Endothelial cell of umbilical vein (primary cell): ENCODE measurements at regions not wholly inside any gene's neighbourhood (a gene's known extent, or its start where the extent isn't known, plus 50 kb on each side); places are given as distances from the start of the nearest gene placed in this dataset.

ENCODE experiments used
- BruUV-seq: library from RNA; stranded (reverse); fragments of 400-500 nt; replicated peaks from 2 replicates; lab custom pipeline; 2021; lab: Mats Ljungman, UMichigan
- CTCF ChIA-PET: fragments of 300-600, 350-600 bp; sonication (Branson Sonifier 250); formaldehyde crosslinking; loops from one replicate; lab custom pipeline; 2021; ENCODE audit warnings: antibody characterized with exemption, inconsistent platforms; lab: Charles Lee
- POLR2A ChIA-PET: fragments of 300-600, 350-600 bp; sonication (Branson Sonifier 250); formaldehyde crosslinking; loops from one replicate; lab custom pipeline; 2021; ENCODE audit warnings: antibody characterized with exemption, inconsistent platforms; lab: Charles Lee
- DNase-seq: peaks from one replicate; pipeline ENCODE4 v3.0.0-alpha.2; 2011; ENCODE audit warnings: low read depth, low spot score
- FAIRE-seq: peaks from 2 replicates; lab custom pipeline; 2011; peaks lifted over from hg19 to GRCh38; lab: Jason Lieb, UNC
- H2AFZ ChIP-seq: 2 replicates; pipeline ENCODE4 v1.6.0; 2012; ENCODE audit warnings: low read depth, low read length, control low read depth, inconsistent platforms
- H3K27ac ChIP-seq: 2 replicates; pipeline ENCODE4 v1.5.1; 2011; ENCODE audit warnings: low read depth, mild to moderate bottlenecking, control low read depth, low read length, moderate library complexity; ENCODE audit not compliant: insufficient read depth
- H3K27me3 ChIP-seq, 2 experiments: 2 replicates each; pipeline versions ENCODE4 v1.6.0 to v1.6.1; 2011; ENCODE audit warnings: low read length in 2 of 2, mixed read lengths in 1 of 2; ENCODE audit not compliant: control insufficient read depth in 2 of 2, insufficient read depth in 2 of 2
- H3K36me3 ChIP-seq, 2 experiments: 2 replicates in 1 of 2; 3 replicates in 1 of 2; pipeline ENCODE4 v1.5.1; 2011; ENCODE audit warnings: low read length in 2 of 2, mild to moderate bottlenecking in 1 of 2, moderate library complexity in 1 of 2; ENCODE audit not compliant: control insufficient read depth in 2 of 2, insufficient read depth in 2 of 2; ENCODE audit errors: extremely low read depth in 1 of 2
- H3K4me1 ChIP-seq: 3 replicates; pipeline ENCODE4 v1.5.1; 2011; ENCODE audit warnings: mild to moderate bottlenecking, low read length; ENCODE audit not compliant: control insufficient read depth, insufficient read depth; ENCODE audit errors: extremely low read depth
- H3K4me2 ChIP-seq: 2 replicates; pipeline ENCODE4 v1.6.1; 2011; ENCODE audit warnings: low read length, control low read depth, mixed read lengths; ENCODE audit not compliant: insufficient read depth
- H3K4me3 ChIP-seq, 3 experiments: fragments of 200-600 bp in 1 of 3; sonication (generic), shearing (Covaris generic) in 1 of 3; replicated peaks in 1 of 3; 2 replicates each; pipeline ENCODE4 v1.5.1; 2011 to 2016; ENCODE audit warnings: control low read depth in 3 of 3, low read length in 3 of 3, mild to moderate bottlenecking in 2 of 3, inconsistent platforms in 1 of 3, low read depth in 1 of 3, moderate library complexity in 1 of 3; ENCODE audit not compliant: insufficient read depth in 1 of 3
- H3K79me2 ChIP-seq: 2 replicates; pipeline ENCODE4 v1.6.0; 2012; ENCODE audit warnings: low read length, inconsistent platforms; ENCODE audit not compliant: control insufficient read depth, insufficient read depth
- H3K9ac ChIP-seq: replicated peaks from 2 replicates; pipeline ENCODE3; 2011; ENCODE audit warnings: low read length, control low read depth; ENCODE audit not compliant: insufficient read depth; ENCODE audit errors: extremely low read depth
- H3K9me1 ChIP-seq: replicated peaks from 3 replicates; pipeline ENCODE4 v1.6.0; 2011; ENCODE audit warnings: mild to moderate bottlenecking, low read length; ENCODE audit not compliant: control insufficient read depth, insufficient read depth; ENCODE audit errors: extremely low read depth
- H3K9me3 ChIP-seq: replicated peaks from 2 replicates; pipeline ENCODE4 v1.5.1; 2012; ENCODE audit warnings: low read length, inconsistent platforms; ENCODE audit not compliant: control insufficient read depth, insufficient read depth
- H4K20me1 ChIP-seq: replicated peaks from 2 replicates; pipeline ENCODE3; 2011; ENCODE audit warnings: mild to moderate bottlenecking, low read length; ENCODE audit not compliant: control insufficient read depth, insufficient read depth; ENCODE audit errors: extremely low read depth
- CTCF ChIP-seq, 2 donors: IDR thresholded peaks; 1 replicate in 1 of 2; 2 replicates in 1 of 2; pipeline ENCODE4 v1.5.1; 2011; ENCODE audit warnings: low read length in 2 of 2, mild to moderate bottlenecking in 2 of 2, moderate library complexity in 2 of 2, control low read depth in 1 of 2, inconsistent platforms in 1 of 2, low read depth in 1 of 2; ENCODE audit not compliant: insufficient read depth in 1 of 2; ENCODE audit errors: extremely low read depth in 1 of 2
- EZH2 ChIP-seq: IDR thresholded peaks from 2 replicates; pipeline ENCODE4 v1.6.1; 2012; ENCODE audit warnings: borderline replicate concordance, low read depth, mild to moderate bottlenecking, moderate library complexity, low read length, inconsistent platforms; ENCODE audit not compliant: severe bottlenecking
- FOS ChIP-seq: IDR thresholded peaks from 2 replicates; pipeline ENCODE4 v1.6.1; 2011; ENCODE audit warnings: mild to moderate bottlenecking, low read length, moderate library complexity, borderline replicate concordance; ENCODE audit not compliant: insufficient read depth
- GATA2 ChIP-seq: IDR thresholded peaks from 2 replicates; pipeline ENCODE4 v1.7.0; 2011; ENCODE audit warnings: low read depth, mild to moderate bottlenecking, moderate library complexity, mixed read lengths, low read length; ENCODE audit not compliant: insufficient read length, insufficient read depth
- JUN ChIP-seq: IDR thresholded peaks from 2 replicates; pipeline ENCODE4 v1.6.1; 2011; ENCODE audit warnings: borderline replicate concordance, low read depth; ENCODE audit not compliant: insufficient read length, insufficient read depth
- MAX ChIP-seq: IDR thresholded peaks from 2 replicates; pipeline ENCODE4 v1.6.1; 2011; ENCODE audit not compliant: insufficient read depth, insufficient read length
- MYC ChIP-seq: IDR thresholded peaks from one replicate; pipeline ENCODE4 v1.6.1; 2011; ENCODE audit warnings: mild to moderate bottlenecking, low read depth, low read length
- POLR2A ChIP-seq: IDR thresholded peaks from 2 replicates; pipeline ENCODE4 v1.6.1; 2012; ENCODE audit warnings: low read depth, mild to moderate bottlenecking, control low read depth, low read length
- POLR2AphosphoS5 ChIP-seq: IDR thresholded peaks from 2 replicates; pipeline ENCODE4 v1.6.1; 2012; ENCODE audit warnings: low read depth, mild to moderate bottlenecking, control low read depth, low read length, moderate library complexity; ENCODE audit not compliant: insufficient read depth
- dilution Hi-C: fragments of 300-500 bp; cut with MboI; formaldehyde crosslinking; loops from one replicate; pipeline ENCODE4 v1.15.0; 2019; ENCODE audit warnings: low sequenced_read_pairs; ENCODE audit not compliant: extremely low pct_ligation_motif_present
- intact Hi-C: fragments of 100-400 bp; cut with micrococcal nuclease; formaldehyde crosslinking; loops from one replicate; pipeline ENCODE4 v1.10.0; 2022

- no peak overlapping the region for H2AFZ ChIP-seq
- H3K36me3 ChIP-seq: no peaks in the 10 kb centered on the region
- no peaks in the 10 kb centered on the region for H3K9me3 ChIP-seq
- no peak for TF ChIP-seq FOS
- no peak for TF ChIP-seq GATA2
- H3K9ac ChIP-seq: no peak overlapping the region
- DNase-seq (no peak), FAIRE-seq (no peak)
- no peaks in the 10 kb centered on the region for H3K4me1 ChIP-seq
- no peaks in the 10 kb centered on the region for H3K79me2 ChIP-seq
- BruUV-seq: no TSS peak
- dilution Hi-C loops: no loop called here
- intact Hi-C loops: no loop called here
- H3K27ac ChIP-seq: no peak overlapping the region
- no peaks in the 10 kb centered on the region for H3K9me1 ChIP-seq
- POLR2A ChIA-PET: no interaction called here
- no peak overlapping the region for H3K4me3 ChIP-seq
- H3K27me3 ChIP-seq: no peaks in the 10 kb centered on the region
- CTCF ChIA-PET: no interaction called here
- no peaks in the 10 kb centered on the region for H4K20me1 ChIP-seq
- H3K4me2 ChIP-seq: no peak overlapping the region
These were observed 82.6 kb upstream of the NPTX2 start for GRCh38 chr7:98534493-98534892.

- Histone ChIP-seq H3K27me3 (no peaks in the 10 kb centered on the region), H3K4me2 (no peak overlapping the region), H3K79me2 (no peaks in the 10 kb centered on the region), H3K4me1 (no peaks in the 10 kb centered on the region), H2AFZ (no peak overlapping the region), H3K4me3 (no peak overlapping the region), H4K20me1 (no peaks in the 10 kb centered on the region), H3K27ac (no peak overlapping the region), H3K36me3 (no peaks in the 10 kb centered on the region), H3K9ac (no peak overlapping the region), H3K9me1 (no peaks in the 10 kb centered on the region), H3K9me3 (no peaks in the 10 kb centered on the region)
- dilution Hi-C loops: no loop called here
- ChIA-PET POLR2A (no interaction called here), CTCF (no interaction called here)
- TF ChIP-seq EZH2 (no peak), FOS (no peak), MAX (no peak), JUN (no peak), POLR2AphosphoS5 (no peak), MYC (no peak), CTCF (IDR thresholded peaks at IDR 0.05; ENCODE audit: extremely low read depth in 1 of 2, insufficient read depth in 1 of 2, low read depth in 1 of 2, low read length in 2 of 2) (no peak), POLR2A (no peak), GATA2 (no peak)
- intact Hi-C loops: no loop called here
- no TSS peak for BruUV-seq
- FAIRE-seq (no peak), DNase-seq (no peak)
These were observed 85.4 kb upstream of the NPTX2 start for GRCh38 chr7:98531717-98532116.
